HepG2 (cell line): ENCODE measurements at regions not wholly inside any gene's neighbourhood (a gene's known extent, or its start where the extent isn't known, plus 50 kb on each side); places are given as distances from the start of the nearest gene placed in this dataset.

ENCODE experiments used
- ATAC-seq: fragments of 200-7000 bp; cut with Tn5 transposase; 3 replicates; pipeline ENCODE4 v1.9.1; 2020; ENCODE audit warnings: mild to moderate bottlenecking, moderate library complexity
- BruUV-seq: library from RNA; stranded (reverse); fragments of 400-500 nt; replicated peaks from 2 replicates; lab custom pipeline; 2021; lab: Mats Ljungman, UMichigan
- CTCF ChIA-PET: fragments of 300-600 bp; formaldehyde crosslinking; extraction: SDS; loops from one replicate; lab custom pipeline; 2021; ENCODE audit warnings: low total read pairs, inconsistent platforms, low intra/inter-chr PET ratio; lab: Yijun Ruan, JAX
- POLR2A ChIA-PET: fragments of 350-600 bp; sonication (Branson Sonifier 250); formaldehyde crosslinking; loops from one replicate; lab custom pipeline; 2020; ENCODE audit warnings: antibody characterized with exemption, inconsistent platforms; lab: Yijun Ruan, JAX
- DNase-seq: peaks from one replicate; pipeline ENCODE4 v3.0.0-alpha.2; 2015; ENCODE audit warnings: low spot score
- FAIRE-seq: peaks from 3 replicates; lab custom pipeline; 2011; peaks lifted over from hg19 to GRCh38; lab: Jason Lieb, UNC
- H2AFZ ChIP-seq: one replicate; pipeline ENCODE4 v1.6.1; 2011; ENCODE audit warnings: low read length, inconsistent platforms
- H3K27ac ChIP-seq: fragments of 300-600 bp; 3 replicates; pipeline ENCODE4 v1.8.0; 2011; ENCODE audit warnings: mixed run types, mild to moderate bottlenecking, mixed read lengths, low read length, inconsistent platforms; ENCODE audit not compliant: insufficient read depth; ENCODE audit errors: extremely low read length
- H3K27me3 ChIP-seq, 2 experiments: fragments of 200-600 bp in 1 of 2; 2 replicates in 1 of 2; 3 replicates in 1 of 2; pipeline versions ENCODE4 v1.6.0 to v1.8.0; 2011; ENCODE audit warnings: low read length in 2 of 2, mild to moderate bottlenecking in 2 of 2, moderate library complexity in 2 of 2, inconsistent platforms in 1 of 2; ENCODE audit not compliant: insufficient read depth in 2 of 2, control insufficient read depth in 1 of 2
- H3K36me3 ChIP-seq, 2 experiments: fragments of 200-600 bp in 1 of 2; replicated peaks in 1 of 2; 2 replicates in 1 of 2; 3 replicates in 1 of 2; pipeline versions ENCODE4 v1.5.1 to v1.8.0; 2011; ENCODE audit warnings: low read length in 2 of 2, inconsistent platforms in 1 of 2; ENCODE audit not compliant: insufficient read depth in 2 of 2, control insufficient read depth in 1 of 2
- H3K4me1 ChIP-seq: 2 replicates; pipeline ENCODE4 v1.5.1; 2012; ENCODE audit warnings: low read length, inconsistent platforms; ENCODE audit not compliant: insufficient read depth
- H3K4me2 ChIP-seq: 2 replicates; pipeline ENCODE4 v1.6.0; 2011; ENCODE audit warnings: low read depth, low read length, inconsistent platforms
- H3K4me3 ChIP-seq, 3 experiments: fragments of 200-600 bp in 1 of 3; sonication (generic), shearing (Covaris generic) in 1 of 3; replicated peaks in 1 of 3; 2 replicates each; pipeline ENCODE4 v1.5.1; 2011 to 2016; ENCODE audit warnings: low read length in 3 of 3, inconsistent platforms in 2 of 3, low read depth in 2 of 3, mild to moderate bottlenecking in 2 of 3, control low read depth in 1 of 3, mixed read lengths in 1 of 3; ENCODE audit not compliant: insufficient read depth in 1 of 3
- H3K79me2 ChIP-seq: one replicate; pipeline ENCODE4 v1.6.1; 2011; ENCODE audit warnings: low read length, inconsistent platforms; ENCODE audit not compliant: insufficient read depth
- H3K9ac ChIP-seq: 2 replicates; pipeline ENCODE4 v1.6.0; 2011; ENCODE audit warnings: mild to moderate bottlenecking, low read depth, low read length, inconsistent platforms; ENCODE audit not compliant: insufficient read depth
- H3K9me3 ChIP-seq: 2 replicates; pipeline ENCODE4 v1.5.1; 2012; ENCODE audit warnings: mild to moderate bottlenecking, low read length
- H4K20me1 ChIP-seq: 2 replicates; pipeline ENCODE4 v1.6.0; 2011; ENCODE audit warnings: inconsistent platforms, mild to moderate bottlenecking, low read length, moderate library complexity; ENCODE audit not compliant: insufficient read depth
- ARID4A ChIP-seq: sonication (generic); formaldehyde crosslinking; IDR thresholded peaks from 2 replicates; pipeline ENCODE4 v1.5.0; 2020; ENCODE audit warnings: mild to moderate bottlenecking, missing genetic modification reagents, borderline replicate concordance
- HMG20A ChIP-seq: IDR thresholded peaks from 2 replicates; pipeline ENCODE4 v1.6.1; 2016; ENCODE audit warnings: borderline replicate concordance
- NCOR1 ChIP-seq: fragments of 200-600 bp; sonication (generic); IDR thresholded peaks from 2 replicates; pipeline ENCODE4 v1.7.0; 2017; ENCODE audit warnings: antibody characterized with exemption, low read length, borderline replicate concordance
- NFKB2 ChIP-seq: sonication (generic); formaldehyde crosslinking; IDR thresholded peaks from 2 replicates; pipeline ENCODE4 v1.4.0; 2020; ENCODE audit warnings: missing genetic modification reagents, borderline replicate concordance
- SNAPC2 ChIP-seq: sonication (generic); formaldehyde crosslinking; IDR thresholded peaks from 2 replicates; pipeline ENCODE4 v1.8.1; 2022; ENCODE audit warnings: mild to moderate bottlenecking, missing genetic modification reagents
- ZEB1 ChIP-seq: IDR thresholded peaks from 2 replicates; pipeline ENCODE4 v1.6.1; 2012; ENCODE audit warnings: mild to moderate bottlenecking, low read depth, inconsistent platforms; ENCODE audit not compliant: insufficient replicate concordance
- ZMYM3 ChIP-seq: sonication (generic); formaldehyde crosslinking; IDR thresholded peaks from 2 replicates; pipeline ENCODE4 v1.5.1; 2020; ENCODE audit warnings: mild to moderate bottlenecking, missing genetic modification reagents
- ZNF224 ChIP-seq: sonication (generic); formaldehyde crosslinking; IDR thresholded peaks from 2 replicates; pipeline ENCODE4 v1.5.0; 2020; ENCODE audit warnings: mild to moderate bottlenecking, missing genetic modification reagents
- ZNF451 ChIP-seq: sonication (generic); formaldehyde crosslinking; IDR thresholded peaks from 2 replicates; pipeline ENCODE4 v1.5.0; 2020; ENCODE audit warnings: mild to moderate bottlenecking, missing genetic modification reagents
- WGBS: methylation state at CpG from one replicate; pipeline ENCODE4 v1.1.6; 2017; ENCODE audit warnings: low lambda C conversion rate; 5-methylcytosine and 5-hydroxymethylcytosine counted together
- in situ Hi-C: cut with HindIII; loops from 2 replicates; pipeline ENCODE4 v1.10.0; 2017; ENCODE audit warnings: low pct_unique_long_range_greater_than_20kb; ENCODE audit not compliant: extremely low pct_ligation_motif_present
- intact Hi-C: fragments of 100-400 bp; cut with micrococcal nuclease; formaldehyde crosslinking; loops from one replicate; pipeline ENCODE4 v1.10.0; 2022; ENCODE audit not compliant: unreplicated experiment
- TF ChIP-seq, protein P1 (sequence below): sonication (generic); formaldehyde crosslinking; IDR thresholded peaks from 2 replicates; pipeline ENCODE4 v1.8.0; 2022; ENCODE audit warnings: mild to moderate bottlenecking, missing genetic modification reagents; ENCODE audit not compliant: insufficient replicate concordance
- TF ChIP-seq, protein P2 (sequence below): sonication (generic); formaldehyde crosslinking; IDR thresholded peaks from 2 replicates; pipeline ENCODE4 v1.4.0; 2020; ENCODE audit warnings: missing genetic modification reagents

- TF ChIP-seq ZNF451 (CRISPR knock-in tag) = no peak
- no peak for TF ChIP-seq NCOR1
- no peak for TF ChIP-seq ZMYM3 (CRISPR knock-in tag)
Measured at GRCh38 chr9:81776390-81776789, 87.0 kb upstream of the TLE1 start (continued).

DNA sequence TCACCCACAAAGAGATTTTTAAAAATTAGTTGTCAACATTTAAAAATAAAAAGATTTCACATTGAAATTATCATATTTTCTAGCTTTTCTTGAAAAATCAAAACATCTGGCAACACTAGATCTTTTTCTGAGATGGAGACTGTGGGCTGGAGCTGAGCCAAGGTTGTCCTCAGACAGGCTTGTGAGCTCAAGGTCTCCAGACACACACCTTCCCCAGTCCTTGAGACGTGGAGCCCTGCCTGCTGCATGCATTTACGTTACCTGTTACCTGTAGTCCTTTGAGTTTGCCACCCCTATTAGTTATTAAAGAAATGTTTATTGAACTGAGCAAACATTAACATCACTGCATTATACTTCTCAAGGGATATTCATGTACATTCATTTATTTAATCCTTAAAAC, 87.5 kb upstream of the TLE1 start:
- FAIRE-seq = no peak
- Histone ChIP-seq H3K4me2 (no peak overlapping the region), H3K79me2 (no peaks in the 10 kb centered on the region), H3K4me1 (no peaks in the 10 kb centered on the region), H3K27me3 (no peaks in the 10 kb centered on the region), H3K9ac (no peak overlapping the region), H3K27ac (no peak overlapping the region), H3K9me3 (no peaks in the 10 kb centered on the region), H3K4me3 (no peak overlapping the region), H2AFZ (no peak overlapping the region), H3K36me3 (no peaks in the 10 kb centered on the region), H4K20me1 (no peaks in the 10 kb centered on the region)
- ATAC-seq = no peak
- 58% methylated on average over 2 of the region's 2 CpGs for WGBS
- DNase-seq = no peak
- CTCF ChIA-PET = no interaction called here
- in situ Hi-C loops = no loop called here
- BruUV-seq = no TSS peak
- POLR2A ChIA-PET = no interaction called here
- intact Hi-C loops = no loop called here
- TF ChIP-seq ZNF224 (CRISPR knock-in tag) = no peak
- TF ChIP-seq ZEB1 = no peak
- TF ChIP-seq ARID4A (CRISPR knock-in tag) = no peak
- TF ChIP-seq, protein P1, sequence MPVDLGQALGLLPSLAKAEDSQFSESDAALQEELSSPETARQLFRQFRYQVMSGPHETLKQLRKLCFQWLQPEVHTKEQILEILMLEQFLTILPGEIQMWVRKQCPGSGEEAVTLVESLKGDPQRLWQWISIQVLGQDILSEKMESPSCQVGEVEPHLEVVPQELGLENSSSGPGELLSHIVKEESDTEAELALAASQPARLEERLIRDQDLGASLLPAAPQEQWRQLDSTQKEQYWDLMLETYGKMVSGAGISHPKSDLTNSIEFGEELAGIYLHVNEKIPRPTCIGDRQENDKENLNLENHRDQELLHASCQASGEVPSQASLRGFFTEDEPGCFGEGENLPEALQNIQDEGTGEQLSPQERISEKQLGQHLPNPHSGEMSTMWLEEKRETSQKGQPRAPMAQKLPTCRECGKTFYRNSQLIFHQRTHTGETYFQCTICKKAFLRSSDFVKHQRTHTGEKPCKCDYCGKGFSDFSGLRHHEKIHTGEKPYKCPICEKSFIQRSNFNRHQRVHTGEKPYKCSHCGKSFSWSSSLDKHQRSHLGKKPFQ (CRISPR knock-in tag) = no peak
- TF ChIP-seq, protein P2, sequence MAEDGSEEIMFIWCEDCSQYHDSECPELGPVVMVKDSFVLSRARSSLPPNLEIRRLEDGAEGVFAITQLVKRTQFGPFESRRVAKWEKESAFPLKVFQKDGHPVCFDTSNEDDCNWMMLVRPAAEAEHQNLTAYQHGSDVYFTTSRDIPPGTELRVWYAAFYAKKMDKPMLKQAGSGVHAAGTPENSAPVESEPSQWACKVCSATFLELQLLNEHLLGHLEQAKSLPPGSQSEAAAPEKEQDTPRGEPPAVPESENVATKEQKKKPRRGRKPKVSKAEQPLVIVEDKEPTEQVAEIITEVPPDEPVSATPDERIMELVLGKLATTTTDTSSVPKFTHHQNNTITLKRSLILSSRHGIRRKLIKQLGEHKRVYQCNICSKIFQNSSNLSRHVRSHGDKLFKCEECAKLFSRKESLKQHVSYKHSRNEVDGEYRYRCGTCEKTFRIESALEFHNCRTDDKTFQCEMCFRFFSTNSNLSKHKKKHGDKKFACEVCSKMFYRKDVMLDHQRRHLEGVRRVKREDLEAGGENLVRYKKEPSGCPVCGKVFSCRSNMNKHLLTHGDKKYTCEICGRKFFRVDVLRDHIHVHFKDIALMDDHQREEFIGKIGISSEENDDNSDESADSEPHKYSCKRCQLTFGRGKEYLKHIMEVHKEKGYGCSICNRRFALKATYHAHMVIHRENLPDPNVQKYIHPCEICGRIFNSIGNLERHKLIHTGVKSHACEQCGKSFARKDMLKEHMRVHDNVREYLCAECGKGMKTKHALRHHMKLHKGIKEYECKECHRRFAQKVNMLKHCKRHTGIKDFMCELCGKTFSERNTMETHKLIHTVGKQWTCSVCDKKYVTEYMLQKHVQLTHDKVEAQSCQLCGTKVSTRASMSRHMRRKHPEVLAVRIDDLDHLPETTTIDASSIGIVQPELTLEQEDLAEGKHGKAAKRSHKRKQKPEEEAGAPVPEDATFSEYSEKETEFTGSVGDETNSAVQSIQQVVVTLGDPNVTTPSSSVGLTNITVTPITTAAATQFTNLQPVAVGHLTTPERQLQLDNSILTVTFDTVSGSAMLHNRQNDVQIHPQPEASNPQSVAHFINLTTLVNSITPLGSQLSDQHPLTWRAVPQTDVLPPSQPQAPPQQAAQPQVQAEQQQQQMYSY (CRISPR knock-in tag) = no peak
- TF ChIP-seq HMG20A (CRISPR knock-in tag) = no peak
- TF ChIP-seq NFKB2 = no peak
- no peak for TF ChIP-seq SNAPC2 (CRISPR knock-in tag)
